GM23338 (cell line): ENCODE measurements at regions not wholly inside any gene's neighbourhood (a gene's known extent, or its start where the extent isn't known, plus 50 kb on each side); places are given as distances from the start of the nearest gene placed in this dataset.

ENCODE experiments used
- ATAC-seq: fragments of 200-7000 bp; cut with Tn5 transposase; 3 replicates; pipeline ENCODE4 v1.9.1; 2020
- DNase-seq: peaks from one replicate; pipeline ENCODE4 v3.0.0-alpha.2; 2015; ENCODE audit warnings: low spot score
- H2AFZ ChIP-seq: fragments of 200-600 bp; sonication (generic); 2 replicates; pipeline ENCODE4 v1.8.0; 2016; ENCODE audit warnings: antibody characterized with exemption, mild to moderate bottlenecking, moderate library complexity
- H3F3A ChIP-seq: fragments of 200-600 bp; sonication (generic); replicated peaks from 2 replicates; pipeline ENCODE4 v1.8.0; 2017; ENCODE audit warnings: antibody characterized with exemption, mixed run types, low read depth
- H3K27ac ChIP-seq: fragments of 200-600 bp; sonication (generic); 2 replicates; pipeline ENCODE4 v1.6.1; 2016; ENCODE audit warnings: low read depth
- H3K27me3 ChIP-seq: fragments of 200-600 bp; sonication (generic); 2 replicates; pipeline ENCODE4 v1.8.0; 2016; ENCODE audit warnings: mild to moderate bottlenecking, mixed run types, moderate library complexity; ENCODE audit not compliant: insufficient read depth
- H3K36me3 ChIP-seq: fragments of 200-600 bp; sonication (generic); 2 replicates; pipeline ENCODE4 v1.8.0; 2016; ENCODE audit warnings: mild to moderate bottlenecking; ENCODE audit not compliant: insufficient read depth
- H3K4me1 ChIP-seq: fragments of 200-600 bp; sonication (generic); 2 replicates; pipeline ENCODE4 v1.8.0; 2016; ENCODE audit warnings: mild to moderate bottlenecking, moderate library complexity; ENCODE audit not compliant: insufficient read depth
- H3K4me2 ChIP-seq: fragments of 200-600 bp; sonication (generic); 2 replicates; pipeline ENCODE4 v1.7.1; 2017; ENCODE audit warnings: mixed run types
- H3K4me3 ChIP-seq: fragments of 200-600 bp; sonication (generic); 2 replicates; pipeline ENCODE4 v1.6.1; 2016; ENCODE audit warnings: mixed run types
- H3K79me2 ChIP-seq: fragments of 200-600 bp; sonication (generic); replicated peaks from 2 replicates; pipeline ENCODE4 v1.8.0; 2017; ENCODE audit warnings: mild to moderate bottlenecking; ENCODE audit not compliant: insufficient read depth
- H3K9me2 ChIP-seq: fragments of 200-600 bp; sonication (generic); 2 replicates; pipeline ENCODE4 v1.8.0; 2017; ENCODE audit not compliant: insufficient read depth
- H4K20me1 ChIP-seq: fragments of 200-600 bp; sonication (generic); replicated peaks from 2 replicates; pipeline ENCODE4 v1.8.0; 2017; ENCODE audit warnings: mild to moderate bottlenecking; ENCODE audit not compliant: insufficient read depth
- H3K27ac Mint-ChIP-seq: 2 replicates; pipeline ENCODE4 v1.8.0; 2020; ENCODE audit warnings: inconsistent platforms, mild to moderate bottlenecking, moderate library complexity, mixed read lengths
- H3K27me3 Mint-ChIP-seq: 3 replicates; pipeline ENCODE4 v1.8.0; 2022; ENCODE audit warnings: low read depth, mild to moderate bottlenecking, moderate library complexity, mixed read lengths, inconsistent platforms; ENCODE audit not compliant: insufficient read depth, poor library complexity
- H3K36me3 Mint-ChIP-seq: 3 replicates; pipeline ENCODE4 v1.8.0; 2021; ENCODE audit warnings: low read depth, mild to moderate bottlenecking, inconsistent platforms, moderate library complexity, mixed read lengths
- H3K4me1 Mint-ChIP-seq: 3 replicates; pipeline ENCODE4 v1.8.0; 2020; ENCODE audit warnings: mild to moderate bottlenecking, inconsistent platforms, mixed read lengths
- H3K4me3 Mint-ChIP-seq: 3 replicates; pipeline ENCODE4 v1.8.0; 2021; ENCODE audit warnings: moderate library complexity, mild to moderate bottlenecking, inconsistent platforms, mixed read lengths
- H3K9me3 Mint-ChIP-seq: 3 replicates; pipeline ENCODE4 v1.8.0; 2020; ENCODE audit warnings: moderate library complexity, mild to moderate bottlenecking, inconsistent platforms, mixed read lengths
- CREB1 ChIP-seq: fragments of 250-450 bp; sonication (Bioruptor Pico); IDR thresholded peaks from 2 replicates; pipeline ENCODE4 v1.5.0; 2020; ENCODE audit warnings: low read depth, mild to moderate bottlenecking, moderate library complexity
- EZH2 ChIP-seq: fragments of 200-600 bp; sonication (generic); IDR thresholded peaks from one replicate; pipeline ENCODE4 v1.8.0; 2017; ENCODE audit warnings: antibody characterized with exemption, mild to moderate bottlenecking, low read depth; ENCODE audit not compliant: unreplicated experiment
- EZH2phosphoT487 ChIP-seq: fragments of 200-600 bp; sonication (generic); IDR thresholded peaks from one replicate; pipeline ENCODE4 v1.8.1; 2018; ENCODE audit warnings: antibody characterized with exemption; ENCODE audit not compliant: unreplicated experiment
- JUNB ChIP-seq: IDR thresholded peaks from one replicate; pipeline ENCODE4 v1.6.1; 2016; ENCODE audit warnings: antibody characterized with exemption; ENCODE audit not compliant: unreplicated experiment
- NANOG ChIP-seq: IDR thresholded peaks from 2 replicates; pipeline ENCODE4 v1.6.1; 2016; ENCODE audit warnings: antibody characterized with exemption, borderline replicate concordance
- POLR2AphosphoS5 ChIP-seq: IDR thresholded peaks from 2 replicates; pipeline ENCODE4 v1.6.1; 2016; ENCODE audit warnings: antibody characterized with exemption, low read depth
- STAT1 ChIP-seq: IDR thresholded peaks from one replicate; pipeline ENCODE4 v1.6.1; 2016; ENCODE audit warnings: antibody characterized with exemption; ENCODE audit not compliant: unreplicated experiment
- ZNF114 ChIP-seq: fragments of 250-450 bp; sonication (Bioruptor Pico); IDR thresholded peaks from 2 replicates; pipeline ENCODE4 v1.5.0; 2020; ENCODE audit warnings: mild to moderate bottlenecking, moderate library complexity
- ZNF331 ChIP-seq: fragments of 250-450 bp; sonication (Bioruptor Pico); IDR thresholded peaks from 2 replicates; pipeline ENCODE4 v1.5.0; 2020; ENCODE audit warnings: low read depth, mild to moderate bottlenecking, moderate library complexity
- TF ChIP-seq, protein P1 (sequence below): IDR thresholded peaks from one replicate; pipeline ENCODE4 v1.6.1; 2018; ENCODE audit warnings: antibody characterized with exemption; ENCODE audit not compliant: unreplicated experiment
- TF ChIP-seq, protein P2 (sequence below): fragments of 250-450 bp; sonication (Bioruptor Pico); IDR thresholded peaks from 2 replicates; pipeline ENCODE4 v1.5.0; 2020; ENCODE audit warnings: mild to moderate bottlenecking, moderate library complexity
- TF ChIP-seq, protein P3 (sequence below), 2 experiments: fragments of 200-600 bp in 1 of 2; sonication (generic) in 1 of 2; conservative IDR thresholded peaks; 2 replicates each; pipeline versions ENCODE4 v1.5.1 to v1.6.1; 2016 to 2017; ENCODE audit warnings: antibody characterized with exemption in 2 of 2, low read depth in 2 of 2, mild to moderate bottlenecking in 2 of 2, moderate library complexity in 1 of 2
- TF ChIP-seq, protein P4 (sequence below): IDR thresholded peaks from 2 replicates; pipeline ENCODE4 v1.6.1; 2016; ENCODE audit warnings: antibody characterized with exemption

DNA sequence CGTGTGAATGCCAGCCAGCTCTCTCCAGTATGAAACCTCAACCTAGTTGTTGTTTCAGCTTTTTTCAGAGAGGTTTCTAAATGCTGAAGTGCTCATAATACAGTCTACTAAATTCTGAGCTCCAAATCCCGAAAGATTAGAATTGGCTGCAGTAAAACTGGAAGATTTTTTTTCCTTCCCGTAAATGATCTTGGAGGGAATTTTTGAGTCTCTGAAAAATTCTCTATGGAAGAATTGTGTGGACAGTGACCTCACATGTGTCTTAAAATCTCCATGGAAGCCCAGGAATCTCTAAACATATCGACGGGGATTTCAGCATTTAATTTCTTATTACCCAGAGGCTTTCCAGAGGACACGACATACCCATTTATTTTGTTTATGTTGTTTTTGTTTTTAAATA lies 1499.2 kb downstream of the LRRC4C start (continued):
- TF ChIP-seq, protein P1, sequence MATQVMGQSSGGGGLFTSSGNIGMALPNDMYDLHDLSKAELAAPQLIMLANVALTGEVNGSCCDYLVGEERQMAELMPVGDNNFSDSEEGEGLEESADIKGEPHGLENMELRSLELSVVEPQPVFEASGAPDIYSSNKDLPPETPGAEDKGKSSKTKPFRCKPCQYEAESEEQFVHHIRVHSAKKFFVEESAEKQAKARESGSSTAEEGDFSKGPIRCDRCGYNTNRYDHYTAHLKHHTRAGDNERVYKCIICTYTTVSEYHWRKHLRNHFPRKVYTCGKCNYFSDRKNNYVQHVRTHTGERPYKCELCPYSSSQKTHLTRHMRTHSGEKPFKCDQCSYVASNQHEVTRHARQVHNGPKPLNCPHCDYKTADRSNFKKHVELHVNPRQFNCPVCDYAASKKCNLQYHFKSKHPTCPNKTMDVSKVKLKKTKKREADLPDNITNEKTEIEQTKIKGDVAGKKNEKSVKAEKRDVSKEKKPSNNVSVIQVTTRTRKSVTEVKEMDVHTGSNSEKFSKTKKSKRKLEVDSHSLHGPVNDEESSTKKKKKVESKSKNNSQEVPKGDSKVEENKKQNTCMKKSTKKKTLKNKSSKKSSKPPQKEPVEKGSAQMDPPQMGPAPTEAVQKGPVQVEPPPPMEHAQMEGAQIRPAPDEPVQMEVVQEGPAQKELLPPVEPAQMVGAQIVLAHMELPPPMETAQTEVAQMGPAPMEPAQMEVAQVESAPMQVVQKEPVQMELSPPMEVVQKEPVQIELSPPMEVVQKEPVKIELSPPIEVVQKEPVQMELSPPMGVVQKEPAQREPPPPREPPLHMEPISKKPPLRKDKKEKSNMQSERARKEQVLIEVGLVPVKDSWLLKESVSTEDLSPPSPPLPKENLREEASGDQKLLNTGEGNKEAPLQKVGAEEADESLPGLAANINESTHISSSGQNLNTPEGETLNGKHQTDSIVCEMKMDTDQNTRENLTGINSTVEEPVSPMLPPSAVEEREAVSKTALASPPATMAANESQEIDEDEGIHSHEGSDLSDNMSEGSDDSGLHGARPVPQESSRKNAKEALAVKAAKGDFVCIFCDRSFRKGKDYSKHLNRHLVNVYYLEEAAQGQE: no peak
- TF ChIP-seq ZNF114 (CRISPR knock-in tag): no peak
- TF ChIP-seq JUNB: no peak
- TF ChIP-seq EZH2: no peak

DNA sequence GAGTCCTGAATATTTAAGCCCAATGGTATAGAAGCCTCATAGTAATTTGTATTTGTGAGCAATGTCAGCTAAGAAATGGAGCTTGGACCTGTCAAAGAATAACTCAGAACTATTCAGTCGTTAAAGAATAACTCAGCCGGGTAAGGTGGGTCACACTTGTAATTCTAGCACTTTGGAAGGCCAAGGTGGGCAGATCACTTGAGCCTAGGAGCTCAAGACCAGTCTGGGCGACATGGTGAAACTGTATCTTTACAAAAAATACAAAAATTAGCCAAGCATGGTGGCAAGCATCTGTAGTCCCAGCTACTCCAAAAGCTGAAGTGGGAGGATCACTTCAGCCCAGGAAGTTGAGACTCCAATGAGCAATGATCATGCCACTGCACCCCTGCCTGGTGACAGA lies 1526.5 kb downstream of the LRRC4C start:
- DNase-seq: no peak
- TF ChIP-seq ZNF331 (CRISPR knock-in tag): no peak
- TF ChIP-seq CREB1 (CRISPR knock-in tag): no peak
- no peak for TF ChIP-seq NANOG
- no peak for TF ChIP-seq STAT1
- TF ChIP-seq ZNF114 (CRISPR knock-in tag): no peak
- TF ChIP-seq JUNB: no peak
- TF ChIP-seq, protein P2, sequence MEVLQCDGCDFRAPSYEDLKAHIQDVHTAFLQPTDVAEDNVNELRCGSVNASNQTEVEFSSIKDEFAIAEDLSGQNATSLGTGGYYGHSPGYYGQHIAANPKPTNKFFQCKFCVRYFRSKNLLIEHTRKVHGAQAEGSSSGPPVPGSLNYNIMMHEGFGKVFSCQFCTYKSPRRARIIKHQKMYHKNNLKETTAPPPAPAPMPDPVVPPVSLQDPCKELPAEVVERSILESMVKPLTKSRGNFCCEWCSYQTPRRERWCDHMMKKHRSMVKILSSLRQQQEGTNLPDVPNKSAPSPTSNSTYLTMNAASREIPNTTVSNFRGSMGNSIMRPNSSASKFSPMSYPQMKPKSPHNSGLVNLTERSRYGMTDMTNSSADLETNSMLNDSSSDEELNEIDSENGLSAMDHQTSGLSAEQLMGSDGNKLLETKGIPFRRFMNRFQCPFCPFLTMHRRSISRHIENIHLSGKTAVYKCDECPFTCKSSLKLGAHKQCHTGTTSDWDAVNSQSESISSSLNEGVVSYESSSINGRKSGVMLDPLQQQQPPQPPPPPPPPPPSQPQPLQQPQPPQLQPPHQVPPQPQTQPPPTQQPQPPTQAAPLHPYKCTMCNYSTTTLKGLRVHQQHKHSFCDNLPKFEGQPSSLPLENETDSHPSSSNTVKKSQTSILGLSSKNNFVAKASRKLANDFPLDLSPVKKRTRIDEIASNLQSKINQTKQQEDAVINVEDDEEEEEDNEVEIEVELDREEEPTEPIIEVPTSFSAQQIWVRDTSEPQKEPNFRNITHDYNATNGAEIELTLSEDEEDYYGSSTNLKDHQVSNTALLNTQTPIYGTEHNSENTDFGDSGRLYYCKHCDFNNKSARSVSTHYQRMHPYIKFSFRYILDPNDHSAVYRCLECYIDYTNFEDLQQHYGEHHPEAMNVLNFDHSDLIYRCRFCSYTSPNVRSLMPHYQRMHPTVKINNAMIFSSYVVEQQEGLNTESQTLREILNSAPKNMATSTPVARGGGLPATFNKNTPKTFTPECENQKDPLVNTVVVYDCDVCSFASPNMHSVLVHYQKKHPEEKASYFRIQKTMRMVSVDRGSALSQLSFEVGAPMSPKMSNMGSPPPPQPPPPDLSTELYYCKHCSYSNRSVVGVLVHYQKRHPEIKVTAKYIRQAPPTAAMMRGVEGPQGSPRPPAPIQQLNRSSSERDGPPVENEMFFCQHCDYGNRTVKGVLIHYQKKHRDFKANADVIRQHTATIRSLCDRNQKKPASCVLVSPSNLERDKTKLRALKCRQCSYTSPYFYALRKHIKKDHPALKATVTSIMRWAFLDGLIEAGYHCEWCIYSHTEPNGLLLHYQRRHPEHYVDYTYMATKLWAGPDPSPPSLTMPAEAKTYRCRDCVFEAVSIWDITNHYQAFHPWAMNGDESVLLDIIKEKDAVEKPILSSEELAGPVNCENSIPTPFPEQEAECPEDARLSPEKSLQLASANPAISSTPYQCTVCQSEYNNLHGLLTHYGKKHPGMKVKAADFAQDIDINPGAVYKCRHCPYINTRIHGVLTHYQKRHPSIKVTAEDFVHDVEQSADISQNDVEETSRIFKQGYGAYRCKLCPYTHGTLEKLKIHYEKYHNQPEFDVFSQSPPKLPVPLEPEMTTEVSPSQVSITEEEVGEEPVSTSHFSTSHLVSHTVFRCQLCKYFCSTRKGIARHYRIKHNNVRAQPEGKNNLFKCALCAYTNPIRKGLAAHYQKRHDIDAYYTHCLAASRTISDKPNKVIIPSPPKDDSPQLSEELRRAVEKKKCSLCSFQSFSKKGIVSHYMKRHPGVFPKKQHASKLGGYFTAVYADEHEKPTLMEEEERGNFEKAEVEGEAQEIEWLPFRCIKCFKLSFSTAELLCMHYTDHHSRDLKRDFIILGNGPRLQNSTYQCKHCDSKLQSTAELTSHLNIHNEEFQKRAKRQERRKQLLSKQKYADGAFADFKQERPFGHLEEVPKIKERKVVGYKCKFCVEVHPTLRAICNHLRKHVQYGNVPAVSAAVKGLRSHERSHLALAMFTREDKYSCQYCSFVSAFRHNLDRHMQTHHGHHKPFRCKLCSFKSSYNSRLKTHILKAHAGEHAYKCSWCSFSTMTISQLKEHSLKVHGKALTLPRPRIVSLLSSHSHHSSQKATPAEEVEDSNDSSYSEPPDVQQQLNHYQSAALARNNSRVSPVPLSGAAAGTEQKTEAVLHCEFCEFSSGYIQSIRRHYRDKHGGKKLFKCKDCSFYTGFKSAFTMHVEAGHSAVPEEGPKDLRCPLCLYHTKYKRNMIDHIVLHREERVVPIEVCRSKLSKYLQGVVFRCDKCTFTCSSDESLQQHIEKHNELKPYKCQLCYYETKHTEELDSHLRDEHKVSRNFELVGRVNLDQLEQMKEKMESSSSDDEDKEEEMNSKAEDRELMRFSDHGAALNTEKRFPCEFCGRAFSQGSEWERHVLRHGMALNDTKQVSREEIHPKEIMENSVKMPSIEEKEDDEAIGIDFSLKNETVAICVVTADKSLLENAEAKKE (CRISPR knock-in tag): no peak
- no peak for TF ChIP-seq EZH2phosphoT487
- TF ChIP-seq, protein P3, sequence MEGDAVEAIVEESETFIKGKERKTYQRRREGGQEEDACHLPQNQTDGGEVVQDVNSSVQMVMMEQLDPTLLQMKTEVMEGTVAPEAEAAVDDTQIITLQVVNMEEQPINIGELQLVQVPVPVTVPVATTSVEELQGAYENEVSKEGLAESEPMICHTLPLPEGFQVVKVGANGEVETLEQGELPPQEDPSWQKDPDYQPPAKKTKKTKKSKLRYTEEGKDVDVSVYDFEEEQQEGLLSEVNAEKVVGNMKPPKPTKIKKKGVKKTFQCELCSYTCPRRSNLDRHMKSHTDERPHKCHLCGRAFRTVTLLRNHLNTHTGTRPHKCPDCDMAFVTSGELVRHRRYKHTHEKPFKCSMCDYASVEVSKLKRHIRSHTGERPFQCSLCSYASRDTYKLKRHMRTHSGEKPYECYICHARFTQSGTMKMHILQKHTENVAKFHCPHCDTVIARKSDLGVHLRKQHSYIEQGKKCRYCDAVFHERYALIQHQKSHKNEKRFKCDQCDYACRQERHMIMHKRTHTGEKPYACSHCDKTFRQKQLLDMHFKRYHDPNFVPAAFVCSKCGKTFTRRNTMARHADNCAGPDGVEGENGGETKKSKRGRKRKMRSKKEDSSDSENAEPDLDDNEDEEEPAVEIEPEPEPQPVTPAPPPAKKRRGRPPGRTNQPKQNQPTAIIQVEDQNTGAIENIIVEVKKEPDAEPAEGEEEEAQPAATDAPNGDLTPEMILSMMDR (conservative IDR thresholded peaks at IDR 0.05; ENCODE audit: low read depth in 2 of 2): no peak
- TF ChIP-seq EZH2: no peak
- TF ChIP-seq, protein P4, sequence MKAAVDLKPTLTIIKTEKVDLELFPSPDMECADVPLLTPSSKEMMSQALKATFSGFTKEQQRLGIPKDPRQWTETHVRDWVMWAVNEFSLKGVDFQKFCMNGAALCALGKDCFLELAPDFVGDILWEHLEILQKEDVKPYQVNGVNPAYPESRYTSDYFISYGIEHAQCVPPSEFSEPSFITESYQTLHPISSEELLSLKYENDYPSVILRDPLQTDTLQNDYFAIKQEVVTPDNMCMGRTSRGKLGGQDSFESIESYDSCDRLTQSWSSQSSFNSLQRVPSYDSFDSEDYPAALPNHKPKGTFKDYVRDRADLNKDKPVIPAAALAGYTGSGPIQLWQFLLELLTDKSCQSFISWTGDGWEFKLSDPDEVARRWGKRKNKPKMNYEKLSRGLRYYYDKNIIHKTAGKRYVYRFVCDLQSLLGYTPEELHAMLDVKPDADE: no peak
- no peak for TF ChIP-seq POLR2AphosphoS5

More for the DNA sequence above, 1526.5 kb downstream of the LRRC4C start:
- Histone ChIP-seq H3K9me2 (no peaks in the 10 kb centered on the region), H3K27me3 (no peaks in the 10 kb centered on the region), H3K27ac (no peak overlapping the region), H3K36me3 (peaks cover 6% of the 10 kb centered on the region; the same call in 1 of the 2 replicates), H4K20me1 (no peaks in the 10 kb centered on the region), H3K4me2 (no peak overlapping the region), H2AFZ (no peak overlapping the region), H3K4me1 (no peaks in the 10 kb centered on the region), H3F3A (no peaks in the 10 kb centered on the region), H3K79me2 (no peaks in the 10 kb centered on the region), H3K4me3 (no peak overlapping the region)
- ATAC-seq: no peak
- Mint-ChIP-seq H3K4me3 (no peak overlapping the region), H3K27ac (no peak overlapping the region), H3K4me1 (no peaks in the 10 kb centered on the region), H3K9me3 (peaks cover 23% of the 10 kb centered on the region), H3K27me3 (no peaks in the 10 kb centered on the region), H3K36me3 (peaks cover 12% of the 10 kb centered on the region; the same call in 2 of the 3 replicates)
